ENCODE measurements at regions not wholly inside any gene's neighbourhood (a gene's known extent, or its start where the extent isn't known, plus 50 kb on each side); places are given as distances from the start of the nearest gene placed in this dataset.
A peak's percentile ranks its signal among the peaks of the same experiment; 100 is the strongest.

- DNase-seq (ENCODE audit: low read depth): peak; percentile 36
Observed at GRCh38 chr11:92276773-92277172, 52.2 kb downstream of the FAT3 start.

GRCh38 chr11:92277871-92278270 lies 53.3 kb downstream of the FAT3 start:
- DNase-seq (ENCODE audit: low read depth): no peak

DNA sequence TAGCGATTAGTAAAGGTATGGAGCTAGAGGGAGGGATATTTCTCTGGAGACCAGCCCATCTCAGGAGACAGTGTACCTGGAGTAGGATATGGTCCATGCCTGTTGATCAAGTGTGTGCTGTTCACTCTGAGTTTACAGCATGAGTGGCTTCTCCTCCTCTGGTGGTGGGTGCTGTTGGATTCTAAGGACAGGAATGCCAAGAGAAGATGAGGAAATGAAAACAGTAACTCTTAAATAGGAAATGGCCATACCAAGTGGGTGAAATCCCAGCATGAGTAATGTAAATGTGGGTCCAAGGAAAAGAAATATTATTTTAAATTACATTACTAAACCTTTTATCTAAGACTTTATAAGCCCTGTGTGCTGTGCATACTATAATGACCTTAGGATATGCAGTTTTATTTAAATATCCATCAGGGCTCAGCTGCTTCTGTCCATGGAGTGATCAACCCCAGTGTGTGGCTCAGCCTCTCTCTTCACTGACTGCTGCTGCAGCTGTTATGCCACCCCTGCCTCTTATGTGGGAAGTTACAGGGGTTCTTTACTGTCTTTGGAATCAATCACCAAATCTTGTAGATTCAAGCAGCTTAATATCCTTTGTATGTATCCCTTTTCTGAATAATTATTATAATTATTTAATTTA lies 54.3 kb downstream of the FAT3 start:
- no peak for DNase-seq (ENCODE audit: low read depth)

GRCh38 chr11:92284107-92284506 lies 59.5 kb downstream of the FAT3 start:
- no peak for DNase-seq (ENCODE audit: low read depth)

GRCh38 chr11:92284558-92284957 lies 59.9 kb downstream of the FAT3 start:
- DNase-seq (ENCODE audit: low read depth): no peak

GRCh38 chr11:92285776-92286175 lies 61.2 kb downstream of the FAT3 start:
- DNase-seq (ENCODE audit: low read depth): no peak

- no peak for DNase-seq (ENCODE audit: low read depth)
Observed at GRCh38 chr11:92286709-92287108, 62.1 kb downstream of the FAT3 start.

- DNase-seq (ENCODE audit: low read depth): no peak
Observed at GRCh38 chr11:92295175-92296137, 70.8 kb downstream of the FAT3 start.

DNA sequence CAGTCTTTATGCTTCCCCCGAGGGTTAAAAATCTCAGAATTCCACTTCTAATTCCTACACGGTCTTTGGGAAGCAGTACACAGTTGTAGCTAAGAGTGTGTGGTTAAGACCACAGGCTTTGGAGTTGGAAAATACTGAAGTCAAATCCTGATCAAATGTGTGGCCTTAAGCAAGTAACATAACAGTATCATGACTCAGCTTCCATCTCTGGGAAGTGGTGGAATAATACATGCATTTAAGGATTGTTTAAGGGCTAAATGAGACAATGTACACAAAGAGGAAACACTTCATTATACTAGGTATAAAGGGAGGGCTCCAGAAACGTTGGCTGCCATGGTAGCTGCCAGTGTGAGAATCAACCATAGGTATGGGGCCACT lies 71.5 kb downstream of the FAT3 start:
- DNase-seq (ENCODE audit: low read depth): no peak

DNA sequence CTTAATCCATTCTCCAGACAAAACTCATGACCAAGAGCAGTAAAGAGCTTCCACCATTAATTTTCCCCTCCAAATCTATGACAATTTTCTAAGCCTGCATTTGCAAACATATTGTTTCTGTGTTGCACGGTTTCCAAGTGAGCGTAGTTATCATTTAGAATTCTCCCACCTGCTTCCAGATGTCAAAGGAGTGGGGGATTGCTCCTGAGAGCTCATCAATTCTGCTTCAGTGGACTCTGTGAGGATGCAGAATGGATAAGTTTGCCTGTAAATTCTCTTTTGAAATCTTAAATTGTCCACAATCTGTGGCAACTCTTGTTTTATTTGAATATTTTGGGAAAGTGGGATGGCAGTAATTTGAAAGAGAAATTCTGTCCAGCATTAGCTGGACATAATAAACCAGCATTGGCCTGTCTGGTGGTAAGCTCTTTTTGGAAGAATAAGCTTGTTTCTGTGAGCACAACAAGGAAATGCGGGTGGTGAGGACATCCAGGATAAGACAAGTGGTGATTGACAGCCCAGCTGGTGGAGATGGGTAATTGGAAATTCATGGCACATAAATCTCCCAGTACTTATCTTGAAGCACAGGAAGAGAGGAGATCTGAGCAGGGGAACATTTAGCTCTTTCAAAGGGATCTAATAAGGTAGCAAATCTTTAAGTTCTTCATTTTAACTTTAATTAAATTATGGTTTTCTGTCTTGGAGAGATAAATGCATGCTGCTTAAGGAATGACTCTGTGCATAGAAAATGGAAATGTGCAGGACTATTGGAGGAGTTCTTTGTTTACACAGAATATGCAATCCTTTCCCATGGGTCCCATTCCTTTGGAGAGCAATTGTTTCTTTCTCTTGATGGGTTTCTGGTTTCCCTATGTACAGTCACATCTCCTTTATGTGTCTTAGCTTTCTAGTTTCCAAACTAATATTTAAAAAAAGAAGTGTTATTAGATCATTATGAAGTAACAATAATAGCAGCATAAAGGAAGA lies 73.2 kb downstream of the FAT3 start:
- DNase-seq (ENCODE audit: low read depth): no peak

- DNase-seq (ENCODE audit: low read depth): no peak
Observed at GRCh38 chr11:92300876-92301275, 76.3 kb downstream of the FAT3 start.

- no peak for DNase-seq (ENCODE audit: low read depth)
Observed at GRCh38 chr11:92302770-92303169, 78.2 kb downstream of the FAT3 start.

DNA sequence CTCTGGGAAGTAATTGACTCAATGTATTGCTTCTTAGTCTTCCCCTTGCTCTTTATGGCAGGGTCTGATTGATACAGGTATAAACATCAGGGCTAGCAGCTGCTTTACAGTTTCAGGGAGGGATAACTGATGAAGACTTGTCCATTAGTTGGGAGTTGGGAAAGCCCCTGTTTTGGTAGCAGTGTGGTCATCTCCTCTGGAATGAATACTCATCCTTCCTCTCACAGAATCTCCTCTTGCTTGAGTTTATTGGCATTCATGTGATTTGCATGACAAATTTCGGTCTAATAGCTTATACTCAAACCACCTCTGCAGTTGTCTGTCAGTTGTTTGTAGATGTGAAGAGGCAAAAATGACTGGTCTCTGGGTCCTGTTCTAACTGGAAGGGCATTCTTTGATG lies 79.7 kb downstream of the FAT3 start:
- DNase-seq (ENCODE audit: low read depth): no peak

DNA sequence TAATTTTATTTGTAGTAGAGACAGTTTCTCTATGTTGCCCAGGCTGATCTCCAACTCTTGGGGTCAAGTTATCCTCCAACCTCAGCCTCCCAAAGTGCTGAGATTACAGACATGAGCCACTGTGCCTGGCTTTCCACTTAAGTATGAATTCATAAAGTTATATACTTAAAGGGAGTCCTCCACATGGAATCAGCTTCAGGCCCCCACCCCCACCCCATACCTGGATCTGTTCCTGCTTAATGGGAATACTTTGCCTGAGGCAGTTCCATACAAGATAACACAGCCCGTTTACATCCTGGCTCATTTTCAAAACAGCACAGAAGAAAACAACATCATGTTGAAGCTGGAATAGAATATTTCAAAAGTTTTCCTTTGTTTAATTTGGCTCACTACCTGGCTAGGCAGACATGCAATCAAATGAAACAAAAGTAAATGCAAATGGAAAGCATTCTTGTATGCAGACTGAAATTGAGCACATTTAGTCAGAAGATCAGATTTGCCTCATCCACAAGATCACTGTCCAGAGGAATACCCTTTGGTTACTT lies 82.4 kb downstream of the FAT3 start:
- DNase-seq (ENCODE audit: low read depth): no peak

- no peak for DNase-seq (ENCODE audit: low read depth)
Observed at GRCh38 chr11:92308366-92308765, 83.7 kb downstream of the FAT3 start.

DNA sequence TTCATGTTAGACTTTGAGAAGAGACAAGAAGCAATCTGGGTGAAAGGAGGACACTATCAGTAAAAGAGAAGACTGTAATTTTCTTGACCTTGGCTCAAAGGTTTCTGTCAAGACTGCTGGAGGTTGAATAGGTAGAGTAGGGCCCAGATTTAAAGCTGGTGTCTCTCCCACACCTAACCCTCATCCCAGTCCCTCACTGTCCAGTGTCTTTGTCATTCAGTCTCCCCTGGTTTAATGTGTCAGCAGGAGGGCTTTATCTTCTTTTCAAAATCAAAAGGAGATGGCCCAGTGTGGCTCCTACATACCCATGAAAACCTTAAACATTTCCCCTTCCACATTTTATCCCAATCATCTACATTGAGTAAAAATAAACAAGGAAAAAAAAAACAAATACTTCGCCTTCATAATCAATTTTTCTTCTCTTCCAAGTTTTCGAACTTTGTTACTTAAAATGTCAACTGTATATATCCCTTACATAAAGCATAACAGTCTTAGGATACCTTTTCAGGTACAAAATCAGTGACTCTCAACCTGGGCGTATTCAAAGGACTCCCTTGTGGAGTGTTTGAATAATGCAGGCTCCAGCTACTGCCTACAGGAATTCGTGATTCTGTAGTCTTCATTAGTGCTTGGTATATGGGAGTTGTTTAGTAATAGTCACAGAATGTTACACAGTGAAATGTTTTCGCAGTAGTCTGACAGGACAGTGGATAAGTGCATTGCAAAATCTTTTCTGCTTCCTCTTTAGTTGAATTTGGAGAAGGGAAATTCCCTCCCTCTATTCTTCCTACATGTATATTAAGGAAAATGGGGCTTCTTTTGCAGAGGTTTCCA lies 87.2 kb downstream of the FAT3 start:
- DNase-seq (ENCODE audit: low read depth): no peak

DNA sequence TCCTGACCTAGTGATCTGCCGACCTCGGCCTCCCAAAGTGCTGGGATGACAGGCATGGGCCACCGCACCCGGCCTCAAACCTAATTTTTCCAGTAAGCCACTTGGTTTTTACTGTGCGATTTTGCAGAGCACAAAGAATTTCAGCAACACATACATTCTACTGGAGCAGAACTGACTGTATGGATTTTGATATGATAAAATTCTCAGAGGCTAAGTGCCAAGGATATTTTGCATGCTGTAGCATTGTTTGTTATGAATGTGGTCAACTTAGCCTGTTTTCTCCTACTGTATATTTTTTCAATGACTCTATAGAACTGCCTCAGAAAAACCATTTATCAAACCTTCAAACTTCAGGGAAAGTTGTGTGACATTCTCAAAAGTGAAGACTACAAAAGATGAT lies 89.2 kb downstream of the FAT3 start:
- no peak for DNase-seq (ENCODE audit: low read depth)

GRCh38 chr11:92314499-92314898 lies 89.9 kb downstream of the FAT3 start:
- no peak for DNase-seq (ENCODE audit: low read depth)

GRCh38 chr11:92316106-92316809 lies 91.6 kb downstream of the FAT3 start:
- DNase-seq (ENCODE audit: low read depth): no peak

- DNase-seq (ENCODE audit: low read depth): no peak
Observed at GRCh38 chr11:92317222-92317621, 92.6 kb downstream of the FAT3 start.
